ENCODE measurements at regions not wholly inside any gene's neighbourhood (a gene's known extent, or its start where the extent isn't known, plus 50 kb on each side); places are given as distances from the start of the nearest gene placed in this dataset.

GRCh38 chr13:104321756-104322155 lies 1255.5 kb upstream of the SLC10A2 start (continued):
- no peak for TF ChIP-seq RXRA (IDR thresholded peaks at IDR 0.05; ENCODE audit: insufficient read depth, low read depth, low read length)

- Histone ChIP-seq H3K27me3 (replicated peaks in 1 of 4; ENCODE audit: control insufficient read depth in 3 of 4, extremely low read depth in 1 of 4, insufficient read depth in 3 of 4, low read length in 3 of 4) (no peaks in the 10 kb centered on the region), H2BK12ac (ENCODE audit: low read depth, low read length) (no peak overlapping the region), H4K91ac (replicated peaks; ENCODE audit: insufficient read length, low read length) (no peak overlapping the region), H2BK15ac (ENCODE audit: low read length) (no peak overlapping the region), H3K36me3 (ENCODE audit: control insufficient read depth in 2 of 4, insufficient read depth in 4 of 4, low read length in 3 of 4) (no peaks in the 10 kb centered on the region), H3K9me3 (ENCODE audit: insufficient read depth in 2 of 2, low read depth in 1 of 2, low read length in 1 of 2) (peaks cover 0 to 2% of the 10 kb centered on the region in 2 experiments; a peak in 1 of 4 replicates), H2AFZ (ENCODE audit: low read length) (no peak overlapping the region), H4K20me1 (replicated peaks in 1 of 2; ENCODE audit: control insufficient read depth in 1 of 2, insufficient read depth in 2 of 2, low read length in 2 of 2) (no peaks in the 10 kb centered on the region), H3K27ac (ENCODE audit: low read depth, low read length) (no peak overlapping the region), H4K8ac (ENCODE audit: extremely low read depth, insufficient read depth, low read length) (no peak overlapping the region), H2BK20ac (ENCODE audit: low read length) (no peak overlapping the region), H3K23ac (ENCODE audit: insufficient read length) (no peak overlapping the region), H3K4ac (replicated peaks; ENCODE audit: insufficient read length, low read depth, low read length) (no peak overlapping the region), H2BK5ac (ENCODE audit: low read depth, low read length) (no peak overlapping the region), H3K14ac (ENCODE audit: insufficient read length) (no peak overlapping the region), H2AK5ac (ENCODE audit: low read depth, low read length) (no peak overlapping the region), H3K79me2 (ENCODE audit: control insufficient read depth in 1 of 2, insufficient read depth in 2 of 2, low read length in 2 of 2) (no peaks in the 10 kb centered on the region), H3K9ac (replicated peaks in 1 of 4; ENCODE audit: extremely low read depth in 1 of 4, low read depth in 3 of 4, low read length in 3 of 4) (no peak overlapping the region), H2BK120ac (replicated peaks; ENCODE audit: low read depth, low read length) (no peak overlapping the region), H3K4me3 (ENCODE audit: extremely low read depth in 1 of 4, insufficient read depth in 2 of 4, low read depth in 3 of 4, low read length in 4 of 4) (no peak overlapping the region), H3K4me2 (ENCODE audit: insufficient read depth in 1 of 2, low read depth in 2 of 2, low read length in 2 of 2) (no peak overlapping the region), H3K18ac (ENCODE audit: extremely low read depth, low read length) (no peak overlapping the region), H3K23me2 (ENCODE audit: low read depth, low read length) (no peaks in the 10 kb centered on the region), H3K79me1 (ENCODE audit: low read depth, low read length) (no peaks in the 10 kb centered on the region), H3K4me1 (replicated peaks in 1 of 4; ENCODE audit: control insufficient read depth in 3 of 4, insufficient read depth in 4 of 4, low read length in 3 of 4) (no peaks in the 10 kb centered on the region), H4K5ac (ENCODE audit: insufficient read length, low read depth, low read length) (no peak overlapping the region), H3K56ac (replicated peaks; ENCODE audit: insufficient read length, low read depth, low read length) (no peak overlapping the region)
- DNase-seq (ENCODE audit: low read depth in 1 of 2, low spot score in 2 of 2) (no peak), FAIRE-seq (no peak)
- ChIA-PET POLR2A (ENCODE audit: partially characterized antibody) (no interaction called here), CTCF (ENCODE audit: partially characterized antibody) (no interaction called here)
- 98% methylated on average over 3 of the region's 3 CpGs; no CpG with 5 or more reads in 1 of the 2 experiments for WGBS, 2 experiments (ENCODE audit: extremely low coverage in 1 of 2, insufficient coverage in 1 of 2, insufficient read length in 1 of 2, insufficient replicate concordance in 2 of 2, low coverage in 1 of 2, low lambda C conversion rate in 2 of 2, missing lambda C conversion rate in 1 of 2)
- TF ChIP-seq KDM4A (IDR thresholded peaks at IDR 0.05; ENCODE audit: low read depth, low read length, severe bottlenecking) (no peak), CHD1 (IDR thresholded peaks at IDR 0.05; ENCODE audit: low read depth, low read length) (no peak), TAF1 (IDR thresholded peaks at IDR 0.05; ENCODE audit: low read depth, low read length) (no peak), GTF2F1 (IDR thresholded peaks at IDR 0.05; ENCODE audit: borderline replicate concordance, low read depth, low read length) (no peak), BRCA1 (IDR thresholded peaks at IDR 0.05; ENCODE audit: low read depth, low read length) (no peak), CBX5 (IDR thresholded peaks at IDR 0.05; ENCODE audit: low read depth, low read length) (no peak), ZNF274 (IDR thresholded peaks at IDR 0.05; ENCODE audit: borderline replicate concordance, extremely low read depth, low read length) (no peak), HDAC6 (IDR thresholded peaks at IDR 0.05; ENCODE audit: low read depth, low read length) (no peak)
These were observed 1254.2 kb upstream of the SLC10A2 start for GRCh38 chr13:104320446-104320845.
